CD4-positive, CD25-positive, alpha-beta regulatory T cell (primary cell): ENCODE measurements at regions not wholly inside any gene's neighbourhood (a gene's known extent, or its start where the extent isn't known, plus 50 kb on each side); places are given as distances from the start of the nearest gene placed in this dataset.

ENCODE experiments used
- ATAC-seq, 2 donors: fragments of 150-1000 bp; cut with Tn5 transposase; one replicate each; pipeline ENCODE4 v1.10.0; 2021; ENCODE audit warnings: low read depth in 2 of 2, moderate number of reproducible peaks in 2 of 2, moderate library complexity in 1 of 2
- DNase-seq, 3 donors: peaks; one replicate each; pipeline versions ENCODE4 v3.0.0 to v3.0.0-alpha.2; 2012 to 2022; ENCODE audit warnings: mixed read lengths in 1 of 3
- H3K27ac ChIP-seq: one replicate; pipeline ENCODE4 v1.7.0; 2013; ENCODE audit warnings: mild to moderate bottlenecking, low read length; ENCODE audit not compliant: insufficient read depth, poor library complexity, severe bottlenecking
- H3K27me3 ChIP-seq: one replicate; pipeline ENCODE4 v1.7.0; 2013; ENCODE audit warnings: low read length; ENCODE audit not compliant: control insufficient read depth, insufficient read depth
- H3K36me3 ChIP-seq: one replicate; pipeline ENCODE4 v1.7.0; 2013; ENCODE audit warnings: mild to moderate bottlenecking, low read length, moderate library complexity; ENCODE audit not compliant: control insufficient read depth, insufficient read depth
- H3K4me1 ChIP-seq: 2 replicates; pipeline ENCODE4 v1.7.0; 2013; ENCODE audit warnings: mild to moderate bottlenecking, low read length; ENCODE audit not compliant: insufficient read depth, control insufficient read depth, poor library complexity, severe bottlenecking
- H3K4me3 ChIP-seq: one replicate; pipeline ENCODE4 v1.7.0; 2013; ENCODE audit warnings: low read depth, mild to moderate bottlenecking, low read length, moderate library complexity
- H3K9me3 ChIP-seq, 2 experiments: 1 replicate in 1 of 2; 2 replicates in 1 of 2; pipeline ENCODE4 v1.7.0; 2013; ENCODE audit warnings: low read length in 2 of 2, mild to moderate bottlenecking in 1 of 2, moderate library complexity in 1 of 2; ENCODE audit not compliant: control insufficient read depth in 2 of 2
- H3K27ac Mint-ChIP-seq, 3 donors: one replicate each; pipeline ENCODE4 v1.8.0; 2020 to 2022; ENCODE audit warnings: mild to moderate bottlenecking in 3 of 3, mixed read lengths in 3 of 3, moderate library complexity in 2 of 3
- H3K27me3 Mint-ChIP-seq: one replicate; pipeline ENCODE4 v1.8.0; 2022; ENCODE audit warnings: mild to moderate bottlenecking, mixed read lengths
- H3K36me3 Mint-ChIP-seq: one replicate; pipeline ENCODE4 v1.8.0; 2020; ENCODE audit warnings: mixed read lengths
- H3K4me1 Mint-ChIP-seq, 4 donors: one replicate each; pipeline ENCODE4 v1.8.0; 2020 to 2022; ENCODE audit warnings: mixed read lengths in 4 of 4, mild to moderate bottlenecking in 1 of 4
- H3K4me3 Mint-ChIP-seq, 4 donors: one replicate each; pipeline ENCODE4 v1.8.0; 2020 to 2022; ENCODE audit warnings: mild to moderate bottlenecking in 4 of 4, mixed read lengths in 4 of 4, moderate library complexity in 3 of 4
- H3K9me3 Mint-ChIP-seq, 7 donors: one replicate each; pipeline ENCODE4 v1.8.0; 2020 to 2022; ENCODE audit warnings: mixed read lengths in 7 of 7, mild to moderate bottlenecking in 3 of 7, moderate library complexity in 2 of 7

- Mint-ChIP-seq H3K36me3 (no peaks in the 10 kb centered on the region), H3K27ac (no peak overlapping the region), H3K4me1 (no peaks in the 10 kb centered on the region), H3K4me3 (no peak overlapping the region), H3K27me3 (no peaks in the 10 kb centered on the region), H3K9me3 (peaks cover 0 to 2% (median 0%) of the 10 kb centered on the region in 7 donors)
- Histone ChIP-seq H3K4me3 (no peak overlapping the region), H3K4me1 (no peaks in the 10 kb centered on the region), H3K36me3 (no peaks in the 10 kb centered on the region), H3K27me3 (peaks cover 4% of the 10 kb centered on the region), H3K9me3 (no peaks in the 10 kb centered on the region), H3K27ac (no peak overlapping the region)
- ATAC-seq, result no peak
- no peak for DNase-seq
These were observed 82.6 kb upstream of the GALNT2 start for GRCh38 chr1:229984310-229984991.

GRCh38 chr1:229984992-229985612 is 81.9 kb upstream of the GALNT2 start:
- Histone ChIP-seq H3K36me3 (no peaks in the 10 kb centered on the region), H3K27ac (no peak overlapping the region), H3K4me3 (no peak overlapping the region), H3K4me1 (no peaks in the 10 kb centered on the region), H3K9me3 (no peaks in the 10 kb centered on the region), H3K27me3 (peaks cover 4% of the 10 kb centered on the region)
- H3K27ac Mint-ChIP-seq, result no peak overlapping the region
- H3K9me3 Mint-ChIP-seq, result peaks cover 0 to 2% (median 0%) of the 10 kb centered on the region in 7 donors
- ATAC-seq (no peak), DNase-seq (no peak)
- H3K4me3 Mint-ChIP-seq, result no peak overlapping the region
- H3K27me3 Mint-ChIP-seq, result no peaks in the 10 kb centered on the region
- no peaks in the 10 kb centered on the region for H3K36me3 Mint-ChIP-seq
- H3K4me1 Mint-ChIP-seq, result no peaks in the 10 kb centered on the region

GRCh38 chr1:229985613-229986010 is 81.4 kb upstream of the GALNT2 start:
- Histone ChIP-seq H3K4me3 (no peak overlapping the region), H3K4me1 (no peaks in the 10 kb centered on the region), H3K27me3 (peaks cover 4% of the 10 kb centered on the region), H3K27ac (no peak overlapping the region), H3K36me3 (no peaks in the 10 kb centered on the region), H3K9me3 (no peaks in the 10 kb centered on the region)
- no peak overlapping the region for H3K27ac Mint-ChIP-seq
- H3K36me3 Mint-ChIP-seq, result no peaks in the 10 kb centered on the region
- ATAC-seq, result no peak
- H3K4me1 Mint-ChIP-seq, result no peaks in the 10 kb centered on the region
- H3K9me3 Mint-ChIP-seq, result peaks cover 0 to 2% (median 0%) of the 10 kb centered on the region in 7 donors
- DNase-seq, result no peak
- H3K27me3 Mint-ChIP-seq, result no peaks in the 10 kb centered on the region
- no peak overlapping the region for H3K4me3 Mint-ChIP-seq

- H3K4me3 ChIP-seq, result no peak overlapping the region
- H3K4me1 ChIP-seq, result no peaks in the 10 kb centered on the region
- H3K9me3 Mint-ChIP-seq, result peaks cover 0 to 4% (median 0%) of the 10 kb centered on the region in 7 donors
- no peaks in the 10 kb centered on the region for H3K36me3 ChIP-seq
- no peaks in the 10 kb centered on the region for H3K36me3 Mint-ChIP-seq
- H3K27ac ChIP-seq, result no peak overlapping the region
- no peaks in the 10 kb centered on the region for H3K4me1 Mint-ChIP-seq
- no peak overlapping the region for H3K4me3 Mint-ChIP-seq
- ATAC-seq (no peak), DNase-seq (no peak)
- peaks cover 3% of the 10 kb centered on the region for H3K27me3 ChIP-seq
- no peaks in the 10 kb centered on the region for H3K27me3 Mint-ChIP-seq
- H3K27ac Mint-ChIP-seq, result no peak overlapping the region
- H3K9me3 ChIP-seq, result no peaks in the 10 kb centered on the region
These were observed 80.2 kb upstream of the GALNT2 start for GRCh38 chr1:229986737-229987337.

GRCh38 chr1:229987953-229988352 is 79.1 kb upstream of the GALNT2 start:
- H3K36me3 Mint-ChIP-seq, result no peaks in the 10 kb centered on the region
- DNase-seq (no peak), ATAC-seq (no peak)
- Histone ChIP-seq H3K27ac (no peak overlapping the region), H3K4me3 (no peak overlapping the region), H3K27me3 (peaks cover 2% of the 10 kb centered on the region), H3K36me3 (no peaks in the 10 kb centered on the region), H3K4me1 (no peaks in the 10 kb centered on the region), H3K9me3 (no peaks in the 10 kb centered on the region)
- peaks cover 0 to 3% (median 0%) of the 10 kb centered on the region in 7 donors for H3K9me3 Mint-ChIP-seq
- no peak overlapping the region for H3K4me3 Mint-ChIP-seq
- no peak overlapping the region for H3K27ac Mint-ChIP-seq
- H3K4me1 Mint-ChIP-seq, result no peaks in the 10 kb centered on the region
- no peaks in the 10 kb centered on the region for H3K27me3 Mint-ChIP-seq

- H3K36me3 Mint-ChIP-seq, result no peaks in the 10 kb centered on the region
- DNase-seq (no peak), ATAC-seq (no peak)
- no peaks in the 10 kb centered on the region for H3K27me3 Mint-ChIP-seq
- no peaks in the 10 kb centered on the region for H3K4me1 Mint-ChIP-seq
- no peak overlapping the region for H3K27ac ChIP-seq
- H3K4me1 ChIP-seq, result no peaks in the 10 kb centered on the region
- no peak overlapping the region for H3K4me3 Mint-ChIP-seq
- peaks cover 0 to 2% (median 0%) of the 10 kb centered on the region in 7 donors for H3K9me3 Mint-ChIP-seq
- H3K27ac Mint-ChIP-seq, result no peak overlapping the region
- H3K9me3 ChIP-seq, result no peaks in the 10 kb centered on the region
- no peaks in the 10 kb centered on the region for H3K36me3 ChIP-seq
- H3K27me3 ChIP-seq, result peaks cover 2% of the 10 kb centered on the region
- H3K4me3 ChIP-seq, result no peak overlapping the region
These were observed 78.5 kb upstream of the GALNT2 start for GRCh38 chr1:229988534-229988933.

GRCh38 chr1:229989591-229990248 is 77.3 kb upstream of the GALNT2 start:
- Mint-ChIP-seq H3K4me1 (no peaks in the 10 kb centered on the region), H3K4me3 (no peak overlapping the region), H3K27ac (no peak overlapping the region), H3K36me3 (no peaks in the 10 kb centered on the region), H3K9me3 (peaks cover 0 to 2% (median 0%) of the 10 kb centered on the region in 7 donors), H3K27me3 (no peaks in the 10 kb centered on the region)
- no peak overlapping the region for H3K4me3 ChIP-seq
- H3K27me3 ChIP-seq, result no peaks in the 10 kb centered on the region
- H3K4me1 ChIP-seq, result no peaks in the 10 kb centered on the region
- no peaks in the 10 kb centered on the region for H3K36me3 ChIP-seq
- DNase-seq (no peak), ATAC-seq (no peak)
- no peak overlapping the region for H3K27ac ChIP-seq
- H3K9me3 ChIP-seq, result no peaks in the 10 kb centered on the region
